ENCODE measurements at regions not wholly inside any gene's neighbourhood (a gene's known extent, or its start where the extent isn't known, plus 50 kb on each side); places are given as distances from the start of the nearest gene placed in this dataset.
A peak's percentile ranks its signal among the peaks of the same experiment; 100 is the strongest.

DNA sequence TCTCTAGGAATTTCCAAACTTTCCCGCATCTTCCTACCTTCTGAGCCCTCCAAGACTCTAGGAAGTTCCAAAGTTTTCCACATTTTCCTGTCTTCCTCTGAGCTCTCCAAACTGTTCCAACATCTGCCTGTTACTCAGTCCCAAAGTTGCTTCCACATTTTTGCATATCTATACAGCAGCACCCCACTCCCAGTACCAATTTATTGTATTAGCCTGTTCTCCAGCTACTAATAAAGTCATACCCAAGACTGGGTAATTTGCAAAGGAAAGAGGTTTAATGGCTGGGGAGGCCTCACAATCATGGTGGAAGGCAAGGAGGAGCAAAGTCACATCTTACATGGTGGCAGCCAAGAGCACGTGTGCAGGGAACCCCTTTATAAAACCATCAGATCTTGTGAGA lies 82.9 kb upstream of the DSCAM start:
- Histone ChIP-seq H3K9me3 (peaks cover 0 to 24% (median 14%) of the 10 kb centered on the region in 4 donors), H3K4me1 (no peaks in the 10 kb centered on the region), H3K27me3 (peaks cover 0 to 7% (median 0%) of the 10 kb centered on the region in 4 donors), H3K27ac (replicated peaks in 1 of 4) (no peak overlapping the region), H3K4me3 (no peak overlapping the region), H3K36me3 (no peaks in the 10 kb centered on the region)
- intact Hi-C loops (cut with DNase I): no loop called here
- peak; percentile 47 for DNase-seq (ENCODE audit: extremely low spot score)
- 91% methylated on average over 2 of the region's 2 CpGs for WGBS
- TF ChIP-seq, protein P1, sequence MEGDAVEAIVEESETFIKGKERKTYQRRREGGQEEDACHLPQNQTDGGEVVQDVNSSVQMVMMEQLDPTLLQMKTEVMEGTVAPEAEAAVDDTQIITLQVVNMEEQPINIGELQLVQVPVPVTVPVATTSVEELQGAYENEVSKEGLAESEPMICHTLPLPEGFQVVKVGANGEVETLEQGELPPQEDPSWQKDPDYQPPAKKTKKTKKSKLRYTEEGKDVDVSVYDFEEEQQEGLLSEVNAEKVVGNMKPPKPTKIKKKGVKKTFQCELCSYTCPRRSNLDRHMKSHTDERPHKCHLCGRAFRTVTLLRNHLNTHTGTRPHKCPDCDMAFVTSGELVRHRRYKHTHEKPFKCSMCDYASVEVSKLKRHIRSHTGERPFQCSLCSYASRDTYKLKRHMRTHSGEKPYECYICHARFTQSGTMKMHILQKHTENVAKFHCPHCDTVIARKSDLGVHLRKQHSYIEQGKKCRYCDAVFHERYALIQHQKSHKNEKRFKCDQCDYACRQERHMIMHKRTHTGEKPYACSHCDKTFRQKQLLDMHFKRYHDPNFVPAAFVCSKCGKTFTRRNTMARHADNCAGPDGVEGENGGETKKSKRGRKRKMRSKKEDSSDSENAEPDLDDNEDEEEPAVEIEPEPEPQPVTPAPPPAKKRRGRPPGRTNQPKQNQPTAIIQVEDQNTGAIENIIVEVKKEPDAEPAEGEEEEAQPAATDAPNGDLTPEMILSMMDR (IDR thresholded peaks at IDR 0.05): no peak
- TF ChIP-seq POLR2A (IDR thresholded peaks at IDR 0.05; ENCODE audit: low read depth): no peak
- TF ChIP-seq POLR2AphosphoS5 (IDR thresholded peaks at IDR 0.05): no peak
- TF ChIP-seq EP300 (IDR thresholded peaks at IDR 0.05): no peak

GRCh38 chr21:40931197-40931596 lies 84.2 kb upstream of the DSCAM start:
- 44% methylated on average over 3 of the region's 3 CpGs for WGBS
- intact Hi-C loops (cut with DNase I): no loop called here
- Histone ChIP-seq H3K4me1 (no peaks in the 10 kb centered on the region), H3K27ac (replicated peaks in 1 of 4) (no peak overlapping the region), H3K36me3 (no peaks in the 10 kb centered on the region), H3K27me3 (peaks cover 0 to 7% (median 0%) of the 10 kb centered on the region in 4 donors), H3K9me3 (peaks cover 0 to 24% (median 14%) of the 10 kb centered on the region in 4 donors), H3K4me3 (no peak overlapping the region)
- TF ChIP-seq EP300 (IDR thresholded peaks at IDR 0.05) (no peak), POLR2AphosphoS5 (IDR thresholded peaks at IDR 0.05) (no peak), POLR2A (IDR thresholded peaks at IDR 0.05; ENCODE audit: low read depth) (no peak)
- TF ChIP-seq, protein P1 (IDR thresholded peaks at IDR 0.05): no peak
- DNase-seq (ENCODE audit: extremely low spot score): peak; percentile 68

DNA sequence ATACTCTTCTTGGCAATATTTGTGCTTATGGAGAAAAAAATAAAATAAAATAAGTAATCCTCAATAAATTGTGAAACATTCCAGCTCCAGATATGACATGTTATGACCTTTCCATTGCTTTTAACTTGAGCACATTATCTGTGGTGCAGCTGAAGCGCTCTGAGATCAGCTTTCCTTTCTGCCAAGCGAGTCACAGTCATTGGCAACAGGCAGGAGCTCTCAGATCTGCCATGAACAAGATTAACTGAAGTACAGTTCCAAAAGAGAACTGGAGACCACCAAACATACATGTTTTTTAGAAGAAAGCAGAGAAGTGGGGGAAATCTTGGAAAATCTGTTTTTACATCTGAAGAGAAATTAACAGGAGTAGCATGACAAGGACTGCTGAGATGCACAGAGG lies 89.2 kb upstream of the DSCAM start:
- peak; percentile 21 for DNase-seq (ENCODE audit: extremely low spot score)
- Histone ChIP-seq H3K9me3 (no peaks in the 10 kb centered on the region), H3K27ac (replicated peaks in 1 of 4) (no peak overlapping the region), H3K36me3 (no peaks in the 10 kb centered on the region), H3K4me3 (no peak overlapping the region), H3K4me1 (no peaks in the 10 kb centered on the region), H3K27me3 (no peaks in the 10 kb centered on the region)
- no peak for TF ChIP-seq EP300 (IDR thresholded peaks at IDR 0.05)
- no peak for TF ChIP-seq POLR2A (IDR thresholded peaks at IDR 0.05; ENCODE audit: low read depth)
- no peak for TF ChIP-seq POLR2AphosphoS5 (IDR thresholded peaks at IDR 0.05)
- TF ChIP-seq, protein P1 (IDR thresholded peaks at IDR 0.05): no peak
- intact Hi-C loops (cut with DNase I): no loop called here
- WGBS: 83% methylated on average over 2 of the region's 2 CpGs

DNA sequence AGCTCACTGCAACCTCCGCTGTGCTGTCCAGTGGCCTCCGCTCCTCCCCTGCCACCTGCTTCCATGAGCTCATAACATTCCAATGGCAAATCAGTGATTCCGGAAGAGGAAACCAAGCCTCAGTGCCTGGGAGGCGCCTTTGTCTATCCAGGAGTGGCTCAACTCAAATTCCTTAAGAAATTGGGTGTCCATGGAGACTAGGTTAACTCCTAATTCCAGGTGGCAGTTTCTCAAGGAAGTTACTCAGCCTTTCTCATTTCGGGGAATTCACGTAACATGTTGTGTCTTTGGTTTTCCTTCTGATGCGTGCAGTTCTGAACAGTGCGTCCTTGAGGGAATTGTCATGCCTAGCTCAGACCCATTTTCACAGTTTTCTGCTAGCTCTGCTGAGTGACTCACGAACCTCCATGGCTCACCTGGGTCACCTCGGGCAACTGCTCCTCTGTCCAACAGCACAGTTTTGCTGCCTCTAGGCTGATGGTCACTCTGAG lies 89.9 kb upstream of the DSCAM start:
- whole genome bisulfite sequencing: 84% methylated on average over 10 of the region's 10 CpGs
- Histone ChIP-seq H3K4me1 (no peaks in the 10 kb centered on the region), H3K4me3 (no peak overlapping the region), H3K27me3 (no peaks in the 10 kb centered on the region), H3K27ac (replicated peaks in 1 of 4) (no peak overlapping the region), H3K9me3 (no peaks in the 10 kb centered on the region), H3K36me3 (no peaks in the 10 kb centered on the region)
- intact Hi-C loops (cut with DNase I): no loop called here
- peak; percentile 64 for DNase-seq (ENCODE audit: extremely low spot score)
- TF ChIP-seq, protein P1 (IDR thresholded peaks at IDR 0.05): no peak
- TF ChIP-seq POLR2A (IDR thresholded peaks at IDR 0.05; ENCODE audit: low read depth): no peak
- TF ChIP-seq EP300 (IDR thresholded peaks at IDR 0.05): no peak
- TF ChIP-seq POLR2AphosphoS5 (IDR thresholded peaks at IDR 0.05): no peak

DNA sequence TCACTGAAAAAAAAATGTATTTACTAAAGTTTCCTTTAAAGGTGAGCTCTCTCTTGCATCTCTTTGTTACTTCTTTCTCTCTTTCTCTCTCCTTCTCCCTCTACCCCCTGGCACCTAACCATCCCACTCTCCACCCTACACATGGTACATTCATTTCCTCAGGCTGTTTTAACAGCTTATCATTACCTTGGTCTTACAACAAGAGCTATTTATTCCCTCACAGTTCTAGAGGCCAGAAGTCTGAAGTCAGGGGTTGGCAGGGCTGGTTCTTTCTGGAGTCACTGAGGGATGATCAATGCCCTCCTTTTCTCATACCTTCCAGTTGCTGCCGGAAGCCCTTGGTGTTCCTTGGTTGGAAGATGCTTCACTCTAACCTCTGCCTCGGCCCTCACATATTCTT lies 91.1 kb upstream of the DSCAM start:
- WGBS: 82% methylated on average over 2 of the region's 2 CpGs
- no peak overlapping the region for H3K27ac ChIP-seq (replicated peaks in 1 of 4)
- no peaks in the 10 kb centered on the region for H3K4me1 ChIP-seq
- no peaks in the 10 kb centered on the region for H3K36me3 ChIP-seq
- intact Hi-C loops (cut with DNase I): no loop called here
- DNase-seq (ENCODE audit: extremely low spot score): peak; percentile 50
- TF ChIP-seq, protein P1 (IDR thresholded peaks at IDR 0.05): no peak
- TF ChIP-seq POLR2A (IDR thresholded peaks at IDR 0.05; ENCODE audit: low read depth): no peak
- no peak for TF ChIP-seq EP300 (IDR thresholded peaks at IDR 0.05)
- TF ChIP-seq POLR2AphosphoS5 (IDR thresholded peaks at IDR 0.05): no peak
- H3K4me3 ChIP-seq: no peak overlapping the region
- H3K9me3 ChIP-seq: no peaks in the 10 kb centered on the region
- no peaks in the 10 kb centered on the region for H3K27me3 ChIP-seq
